GM12878 (cell line): ENCODE measurements at regions not wholly inside any gene's neighbourhood (a gene's known extent, or its start where the extent isn't known, plus 50 kb on each side); places are given as distances from the start of the nearest gene placed in this dataset.

Experiments used
- ETV6 ChIP-seq, 2 experiments: fragments of 450-650 bp in 1 of 2; IDR thresholded peaks in 1 of 2; conservative IDR thresholded peaks in 1 of 2; 2 replicates each; pipeline ENCODE4 v1.6.1; 2014; ENCODE audit warnings: antibody characterized with exemption in 1 of 2, borderline replicate concordance in 1 of 2, low read depth in 1 of 2, mild to moderate bottlenecking in 1 of 2, moderate library complexity in 1 of 2
- TCF7 ChIP-seq: IDR thresholded peaks from 2 replicates; pipeline ENCODE4 v1.6.1; 2014; ENCODE audit warnings: antibody characterized with exemption, borderline replicate concordance
- ZBTB11 ChIP-seq: fragments of 450-650 bp; formaldehyde crosslinking; IDR thresholded peaks from 2 replicates; pipeline ENCODE4 v1.5.0; 2022; ENCODE audit warnings: mild to moderate bottlenecking, missing genetic modification characterization

- TF ChIP-seq ETV6 (conservative IDR thresholded peaks at IDR 0.05 in 1 of 2, IDR thresholded peaks at IDR 0.05 in 1 of 2; ENCODE audit: borderline replicate concordance in 1 of 2, low read depth in 1 of 2): no peak
- no peak for TF ChIP-seq ZBTB11 (CRISPR knock-in tag)
- no peak for TF ChIP-seq TCF7
Observed at GRCh38 chr11:116294630-116295029, 478.2 kb downstream of the BUD13 start.
